ENCODE measurements at regions not wholly inside any gene's neighbourhood (a gene's known extent, or its start where the extent isn't known, plus 50 kb on each side); places are given as distances from the start of the nearest gene placed in this dataset.

GRCh38 chr13:59356607-59357006, 807.1 kb downstream of the DIAPH3 start:
- H3K4me1 Mint-ChIP-seq (ENCODE audit: low read depth) = peaks cover 8% of the 10 kb centered on the region
- TF ChIP-seq CTCF (IDR thresholded peaks at IDR 0.05) = no peak
- H3K4me3 Mint-ChIP-seq (ENCODE audit: unreplicated experiment) = no peak overlapping the region
- peaks cover 2% of the 10 kb centered on the region for H3K9me3 Mint-ChIP-seq (ENCODE audit: low read depth)
- no peaks in the 10 kb centered on the region for H3K27me3 Mint-ChIP-seq (ENCODE audit: low read depth)
- no peak for DNase-seq (ENCODE audit: low spot score)
- no peaks in the 10 kb centered on the region for H3K36me3 Mint-ChIP-seq (ENCODE audit: low read depth)
- no peak overlapping the region for H3K27ac Mint-ChIP-seq (ENCODE audit: unreplicated experiment)

- TF ChIP-seq CTCF (IDR thresholded peaks at IDR 0.05) = no peak
- Mint-ChIP-seq H3K4me1 (ENCODE audit: low read depth) (peaks cover 8% of the 10 kb centered on the region), H3K36me3 (ENCODE audit: low read depth) (no peaks in the 10 kb centered on the region), H3K9me3 (ENCODE audit: low read depth) (peaks cover 2% of the 10 kb centered on the region), H3K27ac (ENCODE audit: unreplicated experiment) (no peak overlapping the region), H3K27me3 (ENCODE audit: low read depth) (no peaks in the 10 kb centered on the region), H3K4me3 (ENCODE audit: unreplicated experiment) (no peak overlapping the region)
- no peak for DNase-seq (ENCODE audit: low spot score)
Measured at GRCh38 chr13:59358014-59358413, 805.7 kb downstream of the DIAPH3 start.

- Mint-ChIP-seq H3K4me1 (ENCODE audit: low read depth) (peaks cover 8% of the 10 kb centered on the region), H3K27me3 (ENCODE audit: low read depth) (no peaks in the 10 kb centered on the region), H3K9me3 (ENCODE audit: low read depth) (peaks cover 2% of the 10 kb centered on the region), H3K27ac (ENCODE audit: unreplicated experiment) (peak overlapping the region; percentile 34), H3K4me3 (ENCODE audit: unreplicated experiment) (no peak overlapping the region), H3K36me3 (ENCODE audit: low read depth) (no peaks in the 10 kb centered on the region)
- DNase-seq (ENCODE audit: low spot score) = no peak
- TF ChIP-seq CTCF (IDR thresholded peaks at IDR 0.05) = no peak
Measured at GRCh38 chr13:59360108-59360507, 803.6 kb downstream of the DIAPH3 start.

- no peak for DNase-seq (ENCODE audit: low spot score)
- no peak for TF ChIP-seq CTCF (IDR thresholded peaks at IDR 0.05)
- Mint-ChIP-seq H3K4me1 (ENCODE audit: low read depth) (peaks cover 8% of the 10 kb centered on the region), H3K9me3 (ENCODE audit: low read depth) (peaks cover 2% of the 10 kb centered on the region), H3K27ac (ENCODE audit: unreplicated experiment) (no peak overlapping the region), H3K4me3 (ENCODE audit: unreplicated experiment) (no peak overlapping the region), H3K27me3 (ENCODE audit: low read depth) (no peaks in the 10 kb centered on the region), H3K36me3 (ENCODE audit: low read depth) (no peaks in the 10 kb centered on the region)
Measured at GRCh38 chr13:59360916-59361315, 802.8 kb downstream of the DIAPH3 start.

- Mint-ChIP-seq H3K36me3 (ENCODE audit: low read depth) (no peaks in the 10 kb centered on the region), H3K27me3 (ENCODE audit: low read depth) (no peaks in the 10 kb centered on the region), H3K4me3 (ENCODE audit: unreplicated experiment) (no peak overlapping the region), H3K27ac (ENCODE audit: unreplicated experiment) (no peak overlapping the region), H3K4me1 (ENCODE audit: low read depth) (no peaks in the 10 kb centered on the region), H3K9me3 (ENCODE audit: low read depth) (no peaks in the 10 kb centered on the region)
- no peak for TF ChIP-seq CTCF (IDR thresholded peaks at IDR 0.05)
- DNase-seq (ENCODE audit: low spot score) = no peak
Measured at GRCh38 chr13:59363313-59363712, 800.4 kb downstream of the DIAPH3 start.
